ENCODE measurements at regions not wholly inside any gene's neighbourhood (a gene's known extent, or its start where the extent isn't known, plus 50 kb on each side); places are given as distances from the start of the nearest gene placed in this dataset.
A peak's percentile ranks its signal among the peaks of the same experiment; 100 is the strongest.

- Histone ChIP-seq H3K79me2 (no peaks in the 10 kb centered on the region), H3K27ac (no peak overlapping the region), H3K4me1 (ENCODE audit: insufficient read depth) (no peaks in the 10 kb centered on the region), H3K9me2 (replicated peaks; ENCODE audit: insufficient read depth) (no peaks in the 10 kb centered on the region), H2AFZ (peak overlapping the region; percentile 4), H3K4me3 (no peak overlapping the region), H3K4me2 (no peak overlapping the region), H3K27me3 (no peaks in the 10 kb centered on the region), H3K9me3 (ENCODE audit: low read depth) (no peaks in the 10 kb centered on the region), H4K20me1 (ENCODE audit: insufficient read depth, poor library complexity, severe bottlenecking) (no peaks in the 10 kb centered on the region), H3K36me3 (replicated peaks; ENCODE audit: insufficient read depth, low read depth) (no peaks in the 10 kb centered on the region)
- no peak for DNase-seq (ENCODE audit: low spot score)
- WGBS (ENCODE audit: low lambda C conversion rate, missing lambda C conversion rate) = 83% methylated on average over 1 of the region's 1 CpG
- TF ChIP-seq EZH2 (IDR thresholded peaks at IDR 0.05; ENCODE audit: borderline replicate concordance) = no peak
- no peak for TF ChIP-seq EZH2phosphoT487 (IDR thresholded peaks at IDR 0.05; ENCODE audit: low read depth, severe bottlenecking, unreplicated experiment)
- no peak for TF ChIP-seq CTCF (IDR thresholded peaks at IDR 0.05; ENCODE audit: poor library complexity)
These were observed 283.3 kb upstream of the DKK2 start for GRCh38 chr4:107319386-107319785.

- DNase-seq (ENCODE audit: low spot score) = no peak
- no peak for TF ChIP-seq EZH2phosphoT487 (IDR thresholded peaks at IDR 0.05; ENCODE audit: low read depth, severe bottlenecking, unreplicated experiment)
- TF ChIP-seq CTCF (IDR thresholded peaks at IDR 0.05; ENCODE audit: poor library complexity) = no peak
- TF ChIP-seq EZH2 (IDR thresholded peaks at IDR 0.05; ENCODE audit: borderline replicate concordance) = no peak
- H3K79me2 ChIP-seq = no peaks in the 10 kb centered on the region
- H3K36me3 ChIP-seq (replicated peaks; ENCODE audit: insufficient read depth, low read depth) = no peaks in the 10 kb centered on the region
- H3K9me2 ChIP-seq (replicated peaks; ENCODE audit: insufficient read depth) = no peaks in the 10 kb centered on the region
- 21% methylated on average over 1 of the region's 1 CpG for WGBS (ENCODE audit: low lambda C conversion rate, missing lambda C conversion rate)
- no peak overlapping the region for H3K27ac ChIP-seq
- no peaks in the 10 kb centered on the region for H3K9me3 ChIP-seq (ENCODE audit: low read depth)
- H3K27me3 ChIP-seq = no peaks in the 10 kb centered on the region
- H3K4me2 ChIP-seq = no peak overlapping the region
- no peaks in the 10 kb centered on the region for H3K4me1 ChIP-seq (ENCODE audit: insufficient read depth)
- no peak overlapping the region for H3K4me3 ChIP-seq
- no peaks in the 10 kb centered on the region for H4K20me1 ChIP-seq (ENCODE audit: insufficient read depth, poor library complexity, severe bottlenecking)
- H2AFZ ChIP-seq = no peak overlapping the region
These were observed 282.0 kb upstream of the DKK2 start for GRCh38 chr4:107318078-107318477.

GRCh38 chr4:107317611-107318010, 281.5 kb upstream of the DKK2 start:
- H3K4me1 ChIP-seq (ENCODE audit: insufficient read depth) = no peaks in the 10 kb centered on the region
- H3K9me3 ChIP-seq (ENCODE audit: low read depth) = no peaks in the 10 kb centered on the region
- H4K20me1 ChIP-seq (ENCODE audit: insufficient read depth, poor library complexity, severe bottlenecking) = no peaks in the 10 kb centered on the region
- H2AFZ ChIP-seq = no peak overlapping the region
- TF ChIP-seq CTCF (IDR thresholded peaks at IDR 0.05; ENCODE audit: poor library complexity) (no peak), EZH2 (IDR thresholded peaks at IDR 0.05; ENCODE audit: borderline replicate concordance) (no peak), EZH2phosphoT487 (IDR thresholded peaks at IDR 0.05; ENCODE audit: low read depth, severe bottlenecking, unreplicated experiment) (no peak)
- H3K4me2 ChIP-seq = no peak overlapping the region
- H3K9me2 ChIP-seq (replicated peaks; ENCODE audit: insufficient read depth) = no peaks in the 10 kb centered on the region
- no peaks in the 10 kb centered on the region for H3K27me3 ChIP-seq
- no peak overlapping the region for H3K27ac ChIP-seq
- no peak for DNase-seq (ENCODE audit: low spot score)
- no peaks in the 10 kb centered on the region for H3K36me3 ChIP-seq (replicated peaks; ENCODE audit: insufficient read depth, low read depth)
- no peaks in the 10 kb centered on the region for H3K79me2 ChIP-seq
- no peak overlapping the region for H3K4me3 ChIP-seq

GRCh38 chr4:107315584-107315983, 279.5 kb upstream of the DKK2 start:
- Histone ChIP-seq H3K36me3 (replicated peaks; ENCODE audit: insufficient read depth, low read depth) (no peaks in the 10 kb centered on the region), H3K4me2 (no peak overlapping the region), H3K4me3 (no peak overlapping the region), H3K27me3 (no peaks in the 10 kb centered on the region), H2AFZ (no peak overlapping the region), H3K9me2 (replicated peaks; ENCODE audit: insufficient read depth) (no peaks in the 10 kb centered on the region), H3K79me2 (no peaks in the 10 kb centered on the region), H4K20me1 (ENCODE audit: insufficient read depth, poor library complexity, severe bottlenecking) (no peaks in the 10 kb centered on the region), H3K4me1 (ENCODE audit: insufficient read depth) (no peaks in the 10 kb centered on the region), H3K9me3 (ENCODE audit: low read depth) (no peaks in the 10 kb centered on the region), H3K27ac (no peak overlapping the region)
- no peak for DNase-seq (ENCODE audit: low spot score)
- no peak for TF ChIP-seq EZH2phosphoT487 (IDR thresholded peaks at IDR 0.05; ENCODE audit: low read depth, severe bottlenecking, unreplicated experiment)
- no peak for TF ChIP-seq CTCF (IDR thresholded peaks at IDR 0.05; ENCODE audit: poor library complexity)
- TF ChIP-seq EZH2 (IDR thresholded peaks at IDR 0.05; ENCODE audit: borderline replicate concordance) = no peak

Measured in hepatocyte (in vitro differentiated cells).